Stimulated activated CD4-positive, alpha-beta T cell treated with anti-CD3 and anti-CD28 coated beads, TNF-alpha, amount 100 ng/mL, for 1 hour (primary cell): ENCODE measurements at regions not wholly inside any gene's neighbourhood (a gene's known extent, or its start where the extent isn't known, plus 50 kb on each side); places are given as distances from the start of the nearest gene placed in this dataset.
"Not testable (repeated sequence)": the region's sequence is repeated elsewhere in the genome, so short reads cannot be mapped to it uniquely, and the experiment has no call there.

Source experiments
- DNase-seq, 3 donors: peaks; one replicate each; pipeline ENCODE4 v3.0.0-alpha.2; 2020; ENCODE audit warnings: low read depth in 3 of 3, low spot score in 1 of 3

DNA sequence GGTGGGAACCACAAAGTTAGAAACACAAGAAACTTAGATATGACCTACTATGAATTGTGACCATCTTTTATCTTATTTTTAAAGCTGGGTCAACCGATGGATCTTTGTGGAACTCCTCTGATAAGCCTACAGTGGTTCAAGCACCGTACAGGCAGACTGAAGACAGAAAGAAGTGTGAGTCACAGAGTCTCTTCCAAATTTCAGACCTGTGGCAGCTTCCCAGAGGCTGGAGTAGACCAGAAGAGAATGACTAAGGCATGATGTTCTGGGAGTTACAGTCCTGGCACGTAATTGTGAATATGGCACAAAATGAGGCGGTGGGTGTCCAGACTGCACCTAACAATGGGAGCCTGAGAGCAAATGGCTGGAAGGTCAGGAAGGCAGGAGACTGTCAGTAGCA lies 70.0 kb downstream of the LMO4 start:
- no peak for DNase-seq

- no peak for DNase-seq
These were observed 70.6 kb downstream of the LMO4 start for GRCh38 chr1:87399264-87399663.

- no peak for DNase-seq
These were observed 71.0 kb downstream of the LMO4 start for GRCh38 chr1:87399701-87400100.

DNA sequence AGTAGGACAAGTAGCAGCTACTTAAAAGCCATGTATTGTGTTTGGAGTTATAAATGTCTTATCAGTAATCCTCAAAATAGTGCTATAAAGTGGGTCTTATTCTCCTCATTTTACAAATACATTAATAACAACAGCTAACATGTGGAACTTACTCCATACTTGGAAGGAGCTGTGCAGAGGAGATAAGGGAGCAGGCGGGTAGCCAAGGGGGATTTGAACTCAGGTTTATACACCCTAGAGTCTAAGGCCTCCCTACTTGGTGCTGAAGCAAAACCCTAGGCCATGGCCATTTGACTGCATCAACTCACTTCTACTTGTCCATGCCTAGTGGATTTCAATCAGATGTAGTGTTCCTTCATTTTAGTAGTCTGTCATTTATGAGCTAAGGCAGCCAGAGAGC lies 72.1 kb downstream of the LMO4 start:
- DNase-seq = no peak

GRCh38 chr1:87402241-87403002 lies 73.7 kb downstream of the LMO4 start:
- DNase-seq = no peak

DNA sequence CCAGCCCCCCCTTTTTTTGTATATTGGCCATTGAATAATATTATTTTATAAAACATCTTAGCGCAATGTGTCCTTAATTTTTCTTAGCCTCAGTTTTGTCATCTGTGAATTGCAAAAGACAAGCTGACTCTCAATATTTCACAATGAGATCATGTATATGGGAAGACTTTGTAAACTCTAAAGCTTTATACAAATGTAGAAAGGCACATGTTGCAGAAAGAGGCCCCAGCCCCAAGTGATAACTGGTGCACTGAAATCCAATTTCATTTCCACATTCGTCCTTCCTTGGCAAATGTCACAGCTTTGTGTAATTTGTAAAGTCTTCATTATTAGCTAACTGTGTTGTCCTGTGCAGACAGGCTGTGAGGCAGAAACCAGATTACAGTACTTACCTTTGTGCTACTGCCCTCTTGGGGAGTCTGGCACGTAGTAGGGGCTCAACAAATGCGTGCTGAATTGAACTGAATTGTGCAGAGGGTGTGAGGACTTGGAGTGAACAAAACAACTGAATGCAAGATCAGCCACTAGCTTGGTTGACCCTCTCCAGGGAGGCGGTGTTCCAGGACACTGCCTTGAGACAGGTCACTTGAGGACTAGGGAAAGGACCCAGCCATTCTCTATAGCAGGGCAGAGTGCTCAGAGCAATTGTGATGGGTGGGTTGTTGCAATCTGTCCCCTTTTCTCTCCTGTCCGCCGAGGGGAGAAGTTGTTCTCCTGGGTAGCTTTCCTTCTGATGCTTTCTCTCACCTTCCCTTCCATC lies 74.6 kb downstream of the LMO4 start:
- no peak for DNase-seq

- DNase-seq = no peak
These were observed 75.6 kb downstream of the LMO4 start for GRCh38 chr1:87404296-87404695.

DNA sequence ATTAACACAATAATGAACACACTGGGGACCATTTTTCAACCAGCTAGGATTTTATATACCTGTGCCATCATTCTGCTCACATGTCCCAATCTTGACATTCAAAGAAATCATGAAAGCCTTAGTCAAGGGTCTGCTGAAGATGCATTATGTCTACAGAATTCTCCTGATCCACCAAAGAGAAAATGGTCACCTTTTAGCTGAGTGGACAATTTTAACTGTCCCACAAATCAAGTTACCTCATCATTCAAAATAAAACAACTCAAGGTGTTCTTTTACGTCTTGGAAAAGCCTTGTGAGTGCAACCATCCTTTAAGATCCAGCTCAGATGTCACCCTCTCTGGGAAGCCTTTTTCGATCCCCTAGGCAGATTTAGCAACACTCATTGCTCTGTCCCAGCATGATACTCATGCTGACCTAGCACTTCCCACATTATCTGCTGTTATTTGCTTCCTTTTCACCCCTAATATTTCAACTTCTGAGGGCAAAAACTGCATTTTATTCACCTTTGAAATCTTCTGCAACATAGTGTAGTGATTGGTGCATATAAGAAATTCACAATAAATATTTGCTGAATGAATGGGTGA lies 80.1 kb downstream of the LMO4 start:
- no peak for DNase-seq

DNA sequence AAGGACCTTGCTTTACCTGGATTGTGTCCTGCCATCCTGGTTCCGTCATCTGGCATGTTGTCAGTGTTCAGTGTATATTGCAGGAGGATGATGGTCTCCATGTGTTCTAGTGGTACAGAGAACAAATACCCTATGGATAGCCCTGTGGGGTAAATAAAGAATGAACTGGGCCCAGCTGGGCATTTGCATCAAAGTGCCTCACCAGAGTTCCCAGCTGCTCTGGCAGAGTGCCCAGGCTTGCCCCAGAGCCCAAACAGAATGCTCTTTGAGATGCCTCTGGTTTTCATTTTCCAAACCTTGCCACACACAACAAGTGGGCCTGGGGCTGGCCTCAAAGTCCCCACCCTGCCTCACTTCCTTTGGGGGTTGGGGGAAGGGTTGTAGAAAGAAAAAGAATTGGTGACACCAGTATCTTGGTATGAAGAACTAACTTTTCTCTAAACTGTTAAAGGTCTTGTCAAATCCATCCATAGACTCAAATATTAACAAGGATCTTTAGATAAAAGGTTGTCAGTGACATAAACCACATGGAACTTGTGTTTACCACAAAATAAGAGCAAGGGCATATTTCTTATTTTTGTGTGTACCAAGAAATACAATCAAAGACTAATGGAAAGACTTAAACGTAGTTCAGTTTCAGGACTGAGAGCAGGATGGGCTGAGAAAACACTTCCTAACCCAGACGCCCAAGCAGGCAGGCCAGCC lies 82.2 kb downstream of the LMO4 start:
- no peak for DNase-seq

DNA sequence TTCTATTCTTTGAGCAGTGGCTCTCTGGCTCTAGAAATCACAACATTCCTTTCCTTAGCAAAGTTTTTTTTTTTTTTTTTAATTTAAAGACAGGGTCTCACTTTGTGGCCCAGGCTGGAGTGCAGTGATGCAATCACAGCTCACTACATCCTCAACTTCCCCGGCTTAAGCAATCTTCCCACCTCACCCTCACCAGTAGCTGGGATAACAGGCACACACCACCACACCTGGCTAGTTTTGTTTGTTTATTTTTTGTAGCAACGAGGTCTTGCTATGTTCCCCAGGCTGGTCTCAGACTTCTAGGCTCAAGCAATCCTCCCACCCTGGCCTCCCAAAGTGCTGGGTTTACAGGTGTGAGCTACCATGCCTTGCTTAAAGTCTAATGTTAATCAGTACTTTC lies 85.2 kb downstream of the LMO4 start:
- DNase-seq = not testable (repeated sequence)

GRCh38 chr1:87418048-87418447 lies 89.4 kb downstream of the LMO4 start:
- no peak for DNase-seq

DNA sequence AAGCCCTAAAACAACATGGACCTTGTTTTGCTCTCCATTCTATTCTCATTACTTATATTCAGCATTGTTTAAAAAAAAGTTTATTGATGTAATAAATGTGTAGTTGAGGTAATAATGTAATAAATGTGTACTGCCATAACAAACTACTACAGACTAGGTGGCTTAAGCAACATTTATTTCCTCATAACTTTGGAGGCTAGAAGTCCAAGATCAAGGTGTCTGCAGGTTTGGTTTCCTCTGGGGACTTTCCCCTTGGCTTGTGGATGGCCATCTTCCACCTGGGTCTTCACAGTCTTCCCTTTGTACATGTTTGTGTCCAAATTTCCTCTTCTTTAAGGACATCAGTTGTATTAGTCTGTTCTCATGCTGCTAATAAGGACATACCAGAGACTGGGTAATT lies 93.1 kb downstream of the LMO4 start:
- DNase-seq = no peak

DNA sequence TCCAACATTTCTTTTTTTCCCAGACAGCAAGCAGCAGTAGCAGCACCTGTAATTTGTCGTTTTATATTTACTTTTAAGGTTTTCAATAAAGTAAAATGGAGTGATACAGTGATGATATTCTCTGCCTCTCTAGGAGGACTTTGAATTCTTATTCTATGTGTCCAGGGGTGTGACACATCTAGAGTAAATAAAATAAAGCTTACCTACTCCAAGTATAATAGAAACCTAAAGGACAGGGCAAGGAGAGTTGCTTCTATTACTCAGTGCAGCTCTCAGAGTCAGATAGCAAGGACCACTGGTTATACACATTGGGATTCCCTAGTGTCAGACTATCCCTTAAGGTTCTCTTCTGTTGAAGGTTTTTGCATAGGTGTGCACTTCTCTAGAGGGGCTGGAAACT lies 95.9 kb downstream of the LMO4 start:
- DNase-seq = no peak

- no peak for DNase-seq
These were observed 98.0 kb downstream of the LMO4 start for GRCh38 chr1:87426463-87427249.

DNA sequence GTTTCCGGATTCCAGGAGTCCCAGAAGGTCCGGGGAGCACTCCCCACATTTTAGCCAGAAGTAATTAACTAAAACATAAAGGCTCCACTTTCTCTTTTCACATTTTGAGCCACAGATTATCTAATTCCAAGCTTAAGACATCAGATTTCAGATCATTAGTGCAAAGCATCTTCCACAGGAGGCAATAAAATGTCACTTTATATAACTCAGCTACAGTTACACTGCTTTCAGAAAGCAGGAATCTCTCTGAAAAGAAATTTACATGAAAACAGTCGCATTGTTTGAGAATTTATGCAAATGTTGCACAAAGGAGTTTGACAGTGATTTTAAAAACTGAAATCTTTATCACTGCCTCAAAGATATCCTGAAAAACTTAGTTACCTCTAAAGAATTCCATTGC lies 99.7 kb downstream of the LMO4 start:
- no peak for DNase-seq

- no peak for DNase-seq
These were observed 100.2 kb downstream of the LMO4 start for GRCh38 chr1:87428883-87429282.

DNA sequence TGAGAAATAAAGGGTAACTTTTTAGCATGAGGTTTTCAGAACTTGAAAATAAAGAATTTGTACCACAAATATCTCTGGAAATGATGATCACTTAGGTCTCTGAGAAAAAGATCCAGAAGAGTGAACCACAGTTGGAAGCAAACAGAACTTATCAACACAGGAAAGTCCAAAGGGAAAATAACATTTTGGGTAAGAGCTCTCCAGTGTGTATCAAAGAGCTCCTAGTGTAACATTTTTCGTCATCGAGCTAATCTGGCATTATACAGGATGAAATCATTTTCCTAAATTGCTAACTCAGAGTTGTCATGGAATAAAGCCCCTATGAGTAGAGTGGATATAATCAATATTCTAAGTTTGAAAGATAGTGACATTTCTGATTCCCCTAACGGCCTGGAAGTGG lies 104.0 kb downstream of the LMO4 start:
- no peak for DNase-seq

GRCh38 chr1:87433101-87433500 lies 104.4 kb downstream of the LMO4 start:
- DNase-seq = not testable (repeated sequence)

DNA sequence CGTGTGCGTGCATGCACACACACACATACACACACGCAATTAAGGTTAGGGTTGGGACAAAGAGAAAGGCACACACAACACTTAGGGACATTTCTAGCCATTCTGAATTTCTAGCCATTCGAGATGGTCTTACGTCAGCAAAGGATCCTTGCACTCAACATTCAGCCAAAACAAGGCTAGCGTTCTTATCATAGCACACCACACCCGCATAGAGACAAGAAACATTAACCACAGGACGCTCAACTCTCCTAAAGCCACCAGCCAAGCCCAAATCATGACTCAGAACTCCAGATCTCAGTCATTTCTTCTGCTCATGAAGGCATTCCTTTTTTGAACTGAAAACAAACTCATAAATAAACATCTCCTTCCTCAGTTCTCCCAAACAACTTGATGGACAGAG lies 106.8 kb downstream of the LMO4 start:
- DNase-seq = no peak

- DNase-seq = not testable (repeated sequence)
These were observed 107.4 kb downstream of the LMO4 start for GRCh38 chr1:87436115-87436514.

DNA sequence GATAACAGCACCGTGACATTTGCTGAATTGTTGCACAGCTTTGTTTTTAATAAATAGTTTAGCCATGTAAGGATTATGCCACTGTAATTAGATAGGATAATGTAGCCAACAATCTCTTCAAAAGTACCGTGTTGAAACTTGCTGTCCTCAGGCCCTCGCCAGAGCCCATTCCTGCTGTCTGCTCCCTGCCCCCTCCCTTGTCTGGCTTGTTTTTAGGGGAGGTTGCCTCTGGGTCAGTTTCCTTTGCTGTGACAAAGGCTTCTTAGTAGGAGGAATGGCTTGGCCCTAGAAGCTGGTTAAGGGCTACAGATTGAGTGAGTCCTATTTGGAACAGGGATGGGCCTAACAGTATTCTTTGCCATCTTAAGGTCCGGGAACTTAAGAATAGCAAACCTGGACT lies 107.9 kb downstream of the LMO4 start:
- no peak for DNase-seq
